Stimulated activated CD8-positive, alpha-beta memory T cell treated with anti-CD3 and anti-CD28 coated beads, Interleukin-15, amount 100 ng/mL, for 48 hours (primary cell): ENCODE measurements at regions not wholly inside any gene's neighbourhood (a gene's known extent, or its start where the extent isn't known, plus 50 kb on each side); places are given as distances from the start of the nearest gene placed in this dataset.
A peak's percentile ranks its signal among the peaks of the same experiment; 100 is the strongest.

Experiments
- DNase-seq, 2 donors: peaks; one replicate each; pipeline ENCODE4 v3.0.0-alpha.2; 2020; ENCODE audit warnings: low read depth in 2 of 2

GRCh38 chr1:239322369-239322768 is 64.0 kb upstream of the CHRM3 start:
- no peak for DNase-seq

GRCh38 chr1:239321877-239322276 is 64.5 kb upstream of the CHRM3 start:
- DNase-seq = no peak

GRCh38 chr1:239317948-239318347 is 68.4 kb upstream of the CHRM3 start:
- no peak for DNase-seq

GRCh38 chr1:239315631-239316217 is 70.6 kb upstream of the CHRM3 start:
- no peak for DNase-seq

GRCh38 chr1:239311331-239311730 is 75.0 kb upstream of the CHRM3 start:
- DNase-seq = no peak

- DNase-seq = peak in 1 of 2 donors; percentile 5
Measured at GRCh38 chr1:239308701-239309333, 77.6 kb upstream of the CHRM3 start.

- no peak for DNase-seq
Measured at GRCh38 chr1:239307886-239308285, 78.5 kb upstream of the CHRM3 start.

GRCh38 chr1:239306426-239306825 is 79.9 kb upstream of the CHRM3 start:
- DNase-seq = no peak

- DNase-seq = no peak
Measured at GRCh38 chr1:239303289-239303688, 83.1 kb upstream of the CHRM3 start.

- no peak for DNase-seq
Measured at GRCh38 chr1:239302696-239303095, 83.7 kb upstream of the CHRM3 start.

- no peak for DNase-seq
Measured at GRCh38 chr1:239301251-239301650, 85.1 kb upstream of the CHRM3 start.

GRCh38 chr1:239297910-239298309 is 88.5 kb upstream of the CHRM3 start:
- no peak for DNase-seq

GRCh38 chr1:239293350-239294110 is 92.8 kb upstream of the CHRM3 start:
- no peak for DNase-seq

- DNase-seq = no peak
Measured at GRCh38 chr1:239288820-239289554, 97.4 kb upstream of the CHRM3 start.

GRCh38 chr1:239287296-239287695 is 99.1 kb upstream of the CHRM3 start:
- no peak for DNase-seq

- no peak for DNase-seq
Measured at GRCh38 chr1:239283216-239283615, 103.2 kb upstream of the CHRM3 start.

GRCh38 chr1:239282411-239282810 is 104.0 kb upstream of the CHRM3 start:
- DNase-seq = no peak

GRCh38 chr1:239276051-239276450 is 110.3 kb upstream of the CHRM3 start:
- no peak for DNase-seq

GRCh38 chr1:239274242-239274830 is 112.0 kb upstream of the CHRM3 start:
- DNase-seq = no peak

- DNase-seq = no peak
Measured at GRCh38 chr1:239270509-239270908, 115.9 kb upstream of the CHRM3 start.

GRCh38 chr1:239269706-239270105 is 116.7 kb upstream of the CHRM3 start:
- DNase-seq = no peak

GRCh38 chr1:239268941-239269340 is 117.4 kb upstream of the CHRM3 start:
- no peak for DNase-seq
